HG02623 (cell line): ENCODE measurements at regions not wholly inside any gene's neighbourhood (a gene's known extent, or its start where the extent isn't known, plus 50 kb on each side); places are given as distances from the start of the nearest gene placed in this dataset.

ENCODE experiments used
- ATAC-seq: cut with Tn5 transposase; IDR thresholded peaks from one replicate; pipeline ENCODE4 v1.9.1; 2021; ENCODE audit warnings: moderate library complexity; ENCODE audit not compliant: unreplicated experiment

GRCh38 chr5:135220394-135221186, 178.4 kb downstream of the MACROH2A1 start:
- no peak for ATAC-seq

- no peak for ATAC-seq
Observed at GRCh38 chr5:135219868-135220267, 179.2 kb downstream of the MACROH2A1 start.

DNA sequence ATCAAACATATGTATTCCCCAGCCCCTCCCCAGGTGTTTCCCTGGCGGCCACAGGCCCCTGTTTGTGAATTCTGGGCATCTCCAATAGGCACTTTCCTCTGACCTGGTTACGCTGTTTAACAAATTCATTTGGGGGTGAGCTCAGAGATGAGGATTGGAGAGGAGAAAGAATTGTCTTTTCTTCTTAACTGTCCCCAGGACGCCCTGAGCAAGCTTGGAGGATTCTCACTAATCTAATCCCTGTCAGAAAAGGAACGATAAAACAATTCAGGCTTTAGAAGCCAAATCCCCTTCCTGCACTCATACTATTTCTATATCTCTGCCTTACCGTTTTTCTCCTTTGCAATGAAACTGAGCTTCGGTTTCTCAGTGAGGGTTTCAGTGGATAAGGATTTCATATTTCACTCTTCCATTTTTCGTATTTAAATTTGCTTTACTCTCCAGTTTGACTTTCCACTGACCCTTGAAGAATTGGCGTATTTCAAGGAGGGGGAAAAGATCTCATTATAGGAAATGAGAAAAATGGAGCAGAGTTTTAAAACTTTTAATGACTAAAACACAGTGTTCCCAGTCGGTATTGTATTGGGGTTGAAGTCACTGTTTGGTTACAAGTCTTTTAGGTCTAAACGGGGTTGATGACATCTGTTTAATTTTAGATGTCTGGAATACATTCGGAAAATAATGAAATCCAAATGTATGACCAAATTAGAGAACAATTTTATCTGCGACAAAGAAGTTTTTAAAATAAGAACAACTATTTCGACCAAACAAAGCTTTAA, 180.1 kb downstream of the MACROH2A1 start:
- ATAC-seq = no peak

- no peak for ATAC-seq
Observed at GRCh38 chr5:135218486-135218755, 180.6 kb downstream of the MACROH2A1 start.

DNA sequence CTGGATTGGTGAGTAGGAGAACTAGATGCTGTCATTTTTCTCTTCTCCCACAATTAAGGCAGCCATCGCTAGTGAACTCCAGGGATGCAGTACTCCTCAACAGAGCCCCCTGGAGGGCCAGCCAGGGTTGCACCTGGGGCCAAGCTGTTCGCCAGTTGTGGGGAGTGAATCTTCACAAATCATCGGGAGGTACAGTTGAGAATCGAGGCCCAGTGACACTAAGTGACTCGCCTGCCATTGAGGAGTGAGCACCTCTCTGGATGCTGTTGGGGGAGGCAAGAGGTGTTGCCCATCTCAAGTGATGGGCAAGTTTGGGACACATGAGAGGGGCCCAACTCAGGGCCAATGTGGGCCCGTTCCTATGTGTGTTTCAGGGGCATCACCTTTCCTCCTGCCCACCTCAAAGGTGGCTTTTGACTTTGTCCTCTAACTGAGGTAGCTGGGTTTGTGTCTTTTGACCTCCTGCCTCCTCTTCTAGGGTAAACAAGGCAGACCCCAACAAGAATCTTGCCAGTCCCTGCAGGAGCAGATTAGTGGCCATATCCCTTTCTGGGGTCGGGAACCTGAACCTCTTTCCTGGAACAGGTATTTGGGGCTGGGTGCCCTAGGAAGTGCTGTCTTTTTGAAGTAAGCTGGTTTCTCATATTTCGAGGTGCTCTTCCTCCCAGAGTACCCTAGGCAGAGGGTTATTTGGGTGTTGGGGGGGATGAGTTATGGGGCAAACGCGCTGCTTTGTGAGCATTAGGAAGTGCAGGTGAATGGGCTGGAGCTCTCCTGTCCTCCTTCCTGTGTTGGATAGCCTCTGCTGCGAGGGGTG, 181.2 kb downstream of the MACROH2A1 start:
- no peak for ATAC-seq

DNA sequence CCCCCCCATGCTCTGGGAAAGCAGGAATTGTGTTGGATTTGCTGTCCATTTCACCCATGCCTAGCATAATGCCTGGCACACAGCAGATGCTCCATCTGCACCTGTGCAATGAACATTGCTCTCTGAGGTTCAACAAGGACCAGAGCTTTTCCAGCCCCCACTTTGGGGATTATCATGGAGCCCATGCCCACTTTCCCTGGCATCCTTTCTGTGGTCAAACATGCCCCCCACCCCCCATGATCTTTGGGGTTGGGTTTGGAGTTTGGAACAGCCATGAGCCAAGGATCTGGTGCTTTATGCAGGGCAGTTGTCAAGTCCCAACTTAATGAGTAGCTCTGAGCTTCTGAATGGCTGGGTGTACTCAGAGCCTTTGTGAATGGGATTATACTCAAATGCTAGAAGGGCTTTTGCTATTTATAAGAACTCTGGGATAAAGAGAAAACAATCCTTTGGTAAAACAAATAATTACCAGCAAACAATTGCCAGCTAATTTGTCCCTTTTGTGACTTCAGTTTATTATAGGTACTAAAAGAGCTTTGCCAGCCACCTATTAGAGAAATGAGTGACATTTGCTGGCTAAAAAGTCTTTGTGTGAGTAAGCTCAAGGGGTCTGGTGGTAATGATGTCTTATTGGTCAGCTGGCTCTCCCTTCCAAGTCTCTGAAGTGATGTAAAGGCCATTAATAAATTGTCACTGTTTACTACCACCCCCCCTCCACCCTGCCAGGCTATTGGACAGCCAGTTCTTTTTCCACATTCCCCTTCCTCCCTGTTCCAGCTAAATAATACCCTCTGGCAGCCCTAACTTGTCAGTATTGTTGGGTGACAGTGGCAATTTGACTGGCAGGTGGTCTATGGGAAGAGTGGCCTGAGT, 182.3 kb downstream of the MACROH2A1 start:
- no peak for ATAC-seq

- no peak for ATAC-seq
Observed at GRCh38 chr5:135215617-135216470, 181.8 kb upstream of the PITX1 start.

GRCh38 chr5:135214897-135215616, 181.0 kb upstream of the PITX1 start:
- no peak for ATAC-seq

DNA sequence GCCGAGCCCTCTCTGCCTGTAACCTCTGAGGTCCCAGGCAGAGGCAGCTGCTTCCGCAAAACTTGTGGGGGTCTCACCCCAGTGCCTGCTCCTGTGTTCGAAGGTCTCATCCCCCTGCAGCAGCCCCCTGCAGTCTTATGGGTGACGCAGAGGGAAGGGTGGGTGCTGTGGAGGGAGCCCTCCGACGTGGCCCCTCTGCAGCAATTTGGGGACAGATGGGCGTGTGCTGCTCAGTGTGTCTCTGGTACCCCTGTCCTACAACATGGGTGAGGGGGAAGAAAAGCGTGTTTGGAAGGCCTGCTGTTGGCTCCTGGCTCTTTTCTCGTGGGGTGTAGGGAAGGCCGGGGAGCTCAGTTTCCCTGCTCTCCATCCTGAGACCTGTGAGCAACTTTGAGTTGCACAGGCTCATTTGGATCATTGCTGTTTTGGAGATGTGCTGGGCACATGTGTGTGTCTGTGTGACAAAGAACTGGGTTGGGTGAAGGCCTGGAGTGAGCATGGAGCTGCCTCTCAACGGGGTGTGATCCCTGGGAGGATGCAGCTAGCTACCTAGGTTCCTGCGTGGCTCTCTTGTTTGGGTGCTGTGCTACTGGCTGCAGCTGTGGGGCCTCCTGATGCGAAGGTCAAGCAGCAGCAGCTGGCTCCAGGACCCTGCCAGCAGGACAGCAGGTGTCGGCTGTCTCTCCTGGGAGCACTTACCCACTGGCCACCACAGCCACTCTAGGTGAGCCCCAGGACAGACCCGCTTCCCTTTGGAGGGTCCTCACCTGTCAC, 179.6 kb upstream of the PITX1 start:
- no peak for ATAC-seq

GRCh38 chr5:135213027-135213386, 179.0 kb upstream of the PITX1 start:
- no peak for ATAC-seq

DNA sequence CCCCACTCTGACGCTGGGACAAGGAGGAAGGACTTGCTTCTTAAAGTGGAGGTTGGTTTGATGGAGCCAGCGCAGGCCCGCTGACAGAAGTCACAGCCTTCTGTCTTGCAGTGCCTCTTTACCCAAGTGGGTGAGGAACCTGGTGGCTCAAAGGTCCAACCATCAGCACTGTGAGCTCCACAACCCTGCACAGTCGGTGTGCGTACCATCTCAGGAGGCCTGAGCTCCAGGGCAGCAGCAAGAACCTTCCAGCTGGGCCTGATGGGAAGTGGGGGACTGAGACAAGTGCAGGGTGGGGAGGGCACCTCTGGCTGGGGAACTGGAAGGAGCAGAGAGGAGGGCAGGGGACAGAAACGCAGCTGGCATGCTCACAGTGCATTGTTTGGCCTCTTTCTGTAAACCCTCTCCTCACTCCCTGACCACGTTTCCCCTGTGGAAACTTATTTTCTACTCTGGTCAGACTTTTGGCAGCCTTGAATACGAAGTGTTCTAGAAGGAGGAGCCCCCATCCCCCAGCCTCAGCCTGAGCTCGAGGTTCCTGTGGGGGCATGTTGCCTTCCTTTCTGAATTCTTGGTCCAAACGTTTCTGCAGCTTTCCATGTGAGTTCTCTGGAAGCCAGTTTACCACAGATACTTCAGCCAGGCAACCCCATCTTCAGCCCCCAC, 178.5 kb upstream of the PITX1 start:
- no peak for ATAC-seq

DNA sequence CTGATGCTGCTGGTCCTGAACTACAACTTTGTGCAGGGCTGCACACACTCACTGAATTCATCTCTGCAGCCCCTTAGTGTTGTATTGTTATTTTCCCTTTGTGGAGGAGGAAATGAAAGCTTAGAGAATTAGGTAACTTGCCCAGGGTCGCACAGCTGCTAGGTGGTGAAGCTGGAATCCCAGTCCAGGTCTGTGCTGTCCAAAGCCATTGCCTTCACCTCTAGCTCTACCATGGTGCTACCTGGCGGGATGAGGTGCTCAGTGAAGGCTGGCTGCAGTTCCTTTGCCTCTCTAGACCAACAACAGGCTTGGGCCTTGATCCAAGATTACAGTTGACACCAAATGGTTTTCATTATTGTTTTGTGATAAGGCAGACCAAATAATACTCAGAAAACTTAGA, 177.8 kb upstream of the PITX1 start:
- ATAC-seq = no peak

DNA sequence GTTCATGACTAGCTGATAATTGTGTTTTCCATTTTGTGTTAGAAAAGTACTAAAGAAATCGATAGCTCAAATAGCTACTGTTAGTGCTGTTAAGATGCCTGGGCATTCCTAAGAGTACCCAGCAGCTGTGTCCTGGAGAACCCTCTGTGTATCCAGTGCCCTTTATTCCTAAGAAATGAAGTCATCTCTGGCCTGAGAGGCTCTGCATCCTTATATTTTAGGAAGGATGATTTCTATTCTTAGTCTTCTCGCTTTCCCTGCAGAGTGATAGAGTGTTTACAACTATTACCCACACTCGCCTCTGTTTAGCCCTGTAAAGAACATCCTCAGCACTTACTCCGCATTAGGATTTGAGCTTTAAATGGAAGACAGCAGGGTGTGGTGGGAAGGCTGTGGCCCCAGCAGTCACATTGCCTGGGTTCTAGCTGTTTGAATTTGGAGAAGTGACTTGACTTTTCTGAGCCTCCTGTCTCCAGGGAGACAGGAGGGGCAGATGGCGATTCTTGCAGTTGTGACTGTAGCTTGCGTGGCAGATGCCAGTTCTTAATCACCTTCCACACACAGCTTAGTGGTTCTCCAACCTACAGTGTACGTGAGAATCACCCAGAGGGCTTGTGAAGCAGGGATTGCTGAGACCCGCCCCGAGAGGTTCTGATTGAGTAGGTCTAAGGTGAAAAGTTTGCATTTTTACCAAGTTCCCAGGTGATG, 177.2 kb upstream of the PITX1 start:
- ATAC-seq = no peak

- no peak for ATAC-seq
Observed at GRCh38 chr5:135210286-135211055, 176.4 kb upstream of the PITX1 start.

DNA sequence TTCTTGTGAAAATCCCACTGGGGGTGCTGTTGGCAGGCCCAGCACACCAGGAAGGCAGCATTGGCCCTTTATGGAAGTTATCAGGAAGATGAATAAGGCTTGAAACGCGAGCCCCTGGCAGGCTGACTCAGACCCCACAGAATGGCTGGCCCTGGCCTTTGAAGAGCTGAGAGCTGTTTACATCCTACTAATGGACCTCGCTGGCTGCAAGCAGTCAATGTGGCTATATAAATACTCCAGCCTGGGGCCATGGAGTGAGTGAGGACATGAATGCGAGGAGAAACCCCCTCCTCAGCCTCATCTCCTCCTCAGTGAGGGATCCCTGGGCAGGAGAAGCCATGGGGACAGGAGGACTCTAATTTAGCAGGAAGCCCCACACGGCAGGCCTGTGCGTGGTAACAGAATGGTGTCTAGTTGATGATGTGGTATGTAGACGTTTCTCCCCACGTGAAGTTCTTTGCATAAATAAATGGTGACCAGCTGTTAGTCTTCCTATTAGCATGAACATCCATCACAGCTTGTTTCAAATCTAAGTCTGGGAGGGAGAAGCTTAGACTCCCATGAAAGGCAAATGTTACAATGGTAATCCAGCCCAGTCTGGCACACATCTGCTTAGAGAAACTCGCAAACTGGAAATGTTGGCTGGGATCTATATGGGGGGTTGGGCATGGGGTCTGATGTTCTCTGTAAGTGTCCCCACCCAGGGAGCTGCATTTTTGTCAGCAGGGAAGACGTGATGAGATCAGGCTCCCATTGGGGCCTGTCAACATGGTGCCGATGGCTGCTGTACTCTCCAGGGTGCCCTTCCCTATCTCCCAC, 175.1 kb upstream of the PITX1 start:
- ATAC-seq = no peak

GRCh38 chr5:135208555-135208902, 174.5 kb upstream of the PITX1 start:
- ATAC-seq = no peak
